ENCODE measurements at regions not wholly inside any gene's neighbourhood (a gene's known extent, or its start where the extent isn't known, plus 50 kb on each side); places are given as distances from the start of the nearest gene placed in this dataset.

GRCh38 chr19:34109596-34109995 is 62.7 kb upstream of the LSM14A start:
- no peak for DNase-seq (ENCODE audit: low read depth in 2 of 2)

- no peak for DNase-seq (ENCODE audit: low read depth in 2 of 2)
Measured at GRCh38 chr19:34118879-34119748, 53.2 kb upstream of the LSM14A start.

- DNase-seq (ENCODE audit: low read depth in 2 of 2), result no peak
Measured at GRCh38 chr19:34120141-34120540, 52.2 kb upstream of the LSM14A start.

- DNase-seq (ENCODE audit: low read depth in 2 of 2), result peak in 1 of 2 experiments; percentile 48
Measured at GRCh38 chr19:34120846-34121639, 51.3 kb upstream of the LSM14A start.

Measured in stimulated activated CD4-positive, alpha-beta T cell treated with anti-CD3 and anti-CD28 coated beads, Interleukin-12 subunit alpha, Interleukin-12 subunit beta, amount 100 ng/mL, for 24 hours (primary cell).